ENCODE measurements at regions not wholly inside any gene's neighbourhood (a gene's known extent, or its start where the extent isn't known, plus 50 kb on each side); places are given as distances from the start of the nearest gene placed in this dataset.

GRCh38 chr3:69462826-69463100 lies 76.9 kb upstream of the FRMD4B start:
- TF ChIP-seq CTCF (IDR thresholded peaks at IDR 0.05; ENCODE audit: extremely low read depth in 1 of 2, insufficient read depth in 1 of 2, low read depth in 1 of 2, low read length in 2 of 2) (no peak), POLR2A (IDR thresholded peaks at IDR 0.05; ENCODE audit: low read depth, low read length) (no peak), FOS (IDR thresholded peaks at IDR 0.05; ENCODE audit: borderline replicate concordance, insufficient read depth, low read length) (peak; percentile 81), POLR2AphosphoS5 (IDR thresholded peaks at IDR 0.05; ENCODE audit: insufficient read depth, low read depth, low read length) (peak; percentile 58), EZH2 (IDR thresholded peaks at IDR 0.05; ENCODE audit: borderline replicate concordance, low read depth, low read length, severe bottlenecking) (no peak), JUN (IDR thresholded peaks at IDR 0.05; ENCODE audit: borderline replicate concordance, insufficient read depth, insufficient read length, low read depth) (no peak), GATA2 (IDR thresholded peaks at IDR 0.05; ENCODE audit: insufficient read depth, insufficient read length, low read depth, low read length) (peak; percentile 55), MYC (IDR thresholded peaks at IDR 0.05; ENCODE audit: low read depth, low read length) (no peak), MAX (IDR thresholded peaks at IDR 0.05; ENCODE audit: insufficient read depth, insufficient read length) (no peak)

All from endothelial cell of umbilical vein (primary cell).